ENCODE measurements at regions not wholly inside any gene's neighbourhood (a gene's known extent, or its start where the extent isn't known, plus 50 kb on each side); places are given as distances from the start of the nearest gene placed in this dataset.

DNA sequence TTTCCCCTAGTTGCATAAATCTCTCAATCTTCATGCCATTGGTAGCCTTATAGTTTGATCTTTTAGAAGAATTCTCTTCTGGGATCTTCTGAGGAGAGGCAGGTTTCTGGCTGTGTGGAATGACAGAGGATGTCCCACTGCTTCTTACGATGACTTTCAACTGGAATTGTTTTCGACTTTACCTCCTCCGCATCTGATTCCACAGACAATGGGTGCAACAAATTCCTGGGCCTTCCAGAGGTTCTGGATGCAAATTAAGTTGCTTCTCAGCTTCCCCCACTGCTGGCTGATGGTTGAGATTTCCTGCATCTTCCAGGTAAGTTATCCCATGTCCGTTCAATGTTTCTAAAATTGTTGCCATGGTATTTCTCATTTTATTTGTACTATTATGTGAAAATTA is 142.3 kb upstream of the TSC22D1 start:
- no peak for DNase-seq
- BruUV-seq (replicated peaks), result no TSS peak
- Histone ChIP-seq H3K9me3 (ENCODE audit: insufficient read depth, low read depth) (peaks cover 10% of the 10 kb centered on the region; the same call in 1 of the 2 replicates), H3F3A (ENCODE audit: insufficient read depth, low read depth) (peaks cover 34% of the 10 kb centered on the region), H3K9me2 (ENCODE audit: insufficient read depth) (no peaks in the 10 kb centered on the region), H2AFZ (no peak overlapping the region), H3K79me2 (ENCODE audit: low read depth) (no peaks in the 10 kb centered on the region), H3K4me3 (no peak overlapping the region), H3K4me2 (no peak overlapping the region), H3K36me3 (ENCODE audit: low read depth) (no peaks in the 10 kb centered on the region), H4K20me1 (ENCODE audit: insufficient read depth) (no peaks in the 10 kb centered on the region), H3K4me1 (replicated peaks; ENCODE audit: insufficient read depth) (peaks cover 40% of the 10 kb centered on the region), H3K27me3 (ENCODE audit: insufficient read depth, low read depth) (no peaks in the 10 kb centered on the region), H3K27ac (no peak overlapping the region)
- intact Hi-C loops (cut with micrococcal nuclease; ENCODE audit: unreplicated experiment), result loop anchor here (10.0 kb wide), 1 partner anchor 234 kb away; no protein-coding TSS in a partner anchor
- ChIA-PET POLR2A (ENCODE audit: unreplicated experiment) (no interaction called here), CTCF (no interaction called here)
- TF ChIP-seq CTCF (conservative IDR thresholded peaks at IDR 0.05) (no peak), EZH2 (IDR thresholded peaks at IDR 0.05; ENCODE audit: low read depth) (no peak)

- H3K27me3 ChIP-seq (ENCODE audit: insufficient read depth, low read depth), result no peaks in the 10 kb centered on the region
- H3K4me1 ChIP-seq (replicated peaks; ENCODE audit: insufficient read depth), result peaks cover 64% of the 10 kb centered on the region
- no TSS peak for BruUV-seq (replicated peaks)
- no peaks in the 10 kb centered on the region for H3K79me2 ChIP-seq (ENCODE audit: low read depth)
- H2AFZ ChIP-seq, result no peak overlapping the region
- no peak overlapping the region; the same call in 1 of the 2 replicates for H3K4me3 ChIP-seq
- no peaks in the 10 kb centered on the region for H3K9me2 ChIP-seq (ENCODE audit: insufficient read depth)
- peak overlapping the region; percentile 94 for H3K27ac ChIP-seq
- intact Hi-C loops (cut with micrococcal nuclease; ENCODE audit: unreplicated experiment), result loop anchor here (2.0 to 10.0 kb wide), 2 partner anchors 101 to 231 kb away; no protein-coding TSS in a partner anchor
- peaks cover 54% of the 10 kb centered on the region for H3F3A ChIP-seq (ENCODE audit: insufficient read depth, low read depth)
- H3K9me3 ChIP-seq (ENCODE audit: insufficient read depth, low read depth), result no peaks in the 10 kb centered on the region
- peak overlapping the region; percentile 69 for H3K4me2 ChIP-seq
- no peaks in the 10 kb centered on the region for H3K36me3 ChIP-seq (ENCODE audit: low read depth)
- no peak for DNase-seq
- TF ChIP-seq CTCF (conservative IDR thresholded peaks at IDR 0.05) (no peak), EZH2 (IDR thresholded peaks at IDR 0.05; ENCODE audit: low read depth) (no peak)
- ChIA-PET POLR2A (ENCODE audit: unreplicated experiment) (interaction anchor here (1.1 kb wide), 1 partner anchor 100 kb away, joined by 13 read pairs; no protein-coding TSS in a partner anchor), CTCF (no interaction called here)
- H4K20me1 ChIP-seq (ENCODE audit: insufficient read depth), result no peaks in the 10 kb centered on the region
Observed at GRCh38 chr13:44715287-44716230, 139.4 kb upstream of the TSC22D1 start.

- TSS peak; percentile 17 for BruUV-seq (replicated peaks)
- H3K79me2 ChIP-seq (ENCODE audit: low read depth), result no peaks in the 10 kb centered on the region
- peak overlapping the region; percentile 69 for H3K4me2 ChIP-seq
- H3K4me3 ChIP-seq, result no peak overlapping the region; the same call in 1 of the 2 replicates
- CTCF ChIA-PET, result interaction anchor here (0.5 to 0.9 kb wide), 2 partner anchors 9 to 103 kb away, joined by 3 to 4 read pairs; no protein-coding TSS in a partner anchor
- H2AFZ ChIP-seq, result peak overlapping the region; percentile 58; the same call in 1 of the 2 replicates
- H3K4me1 ChIP-seq (replicated peaks; ENCODE audit: insufficient read depth), result peaks cover 71% of the 10 kb centered on the region
- POLR2A ChIA-PET (ENCODE audit: unreplicated experiment), result interaction anchor here (0.5 to 1.1 kb wide), 10 partner anchors 55 to 584 kb away, joined by 3 to 13 read pairs (median 4); no protein-coding TSS in a partner anchor
- H3K9me3 ChIP-seq (ENCODE audit: insufficient read depth, low read depth), result peaks cover 7% of the 10 kb centered on the region; the same call in 1 of the 2 replicates
- H3K36me3 ChIP-seq (ENCODE audit: low read depth), result no peaks in the 10 kb centered on the region
- H3K9me2 ChIP-seq (ENCODE audit: insufficient read depth), result no peaks in the 10 kb centered on the region
- no peaks in the 10 kb centered on the region for H3K27me3 ChIP-seq (ENCODE audit: insufficient read depth, low read depth)
- intact Hi-C loops (cut with micrococcal nuclease; ENCODE audit: unreplicated experiment), result loop anchor here (1.0 to 10.0 kb wide), 5 partner anchors 18 to 229 kb away; partner anchors contain the start of gene TSC22D1
- peak overlapping the region; percentile 94 for H3K27ac ChIP-seq
- TF ChIP-seq CTCF (conservative IDR thresholded peaks at IDR 0.05) (no peak), EZH2 (IDR thresholded peaks at IDR 0.05; ENCODE audit: low read depth) (no peak)
- peak; percentile 79 to 93 for DNase-seq
- no peaks in the 10 kb centered on the region for H4K20me1 ChIP-seq (ENCODE audit: insufficient read depth)
- peaks cover 48% of the 10 kb centered on the region for H3F3A ChIP-seq (ENCODE audit: insufficient read depth, low read depth)
Observed at GRCh38 chr13:44713788-44714469, 137.8 kb upstream of the TSC22D1 start.
